ENCODE measurements at regions not wholly inside any gene's neighbourhood (a gene's known extent, or its start where the extent isn't known, plus 50 kb on each side); places are given as distances from the start of the nearest gene placed in this dataset.

DNA sequence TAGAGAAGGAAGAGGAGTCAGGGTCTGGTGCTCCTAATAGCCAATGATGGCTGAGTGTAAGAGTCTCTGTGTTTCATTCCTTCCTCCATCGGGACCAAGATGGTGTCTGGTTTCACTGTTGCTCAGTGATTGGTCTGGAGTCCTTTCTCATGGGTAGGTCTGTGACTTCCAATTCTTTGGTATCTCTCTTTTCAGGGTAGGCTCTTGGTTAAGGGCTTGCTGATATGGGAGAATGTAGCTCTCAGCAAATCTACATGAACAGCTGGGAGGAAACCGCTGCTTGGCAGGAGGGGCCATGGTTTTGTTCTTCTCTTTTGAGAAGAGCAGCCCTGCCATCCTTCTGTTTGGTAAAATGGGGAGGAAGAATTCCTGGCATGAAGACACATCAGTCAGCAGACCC lies 209.1 kb upstream of the PODXL start:
- no peak for TF ChIP-seq POLR2A (IDR thresholded peaks at IDR 0.05)
- TF ChIP-seq, protein P1, sequence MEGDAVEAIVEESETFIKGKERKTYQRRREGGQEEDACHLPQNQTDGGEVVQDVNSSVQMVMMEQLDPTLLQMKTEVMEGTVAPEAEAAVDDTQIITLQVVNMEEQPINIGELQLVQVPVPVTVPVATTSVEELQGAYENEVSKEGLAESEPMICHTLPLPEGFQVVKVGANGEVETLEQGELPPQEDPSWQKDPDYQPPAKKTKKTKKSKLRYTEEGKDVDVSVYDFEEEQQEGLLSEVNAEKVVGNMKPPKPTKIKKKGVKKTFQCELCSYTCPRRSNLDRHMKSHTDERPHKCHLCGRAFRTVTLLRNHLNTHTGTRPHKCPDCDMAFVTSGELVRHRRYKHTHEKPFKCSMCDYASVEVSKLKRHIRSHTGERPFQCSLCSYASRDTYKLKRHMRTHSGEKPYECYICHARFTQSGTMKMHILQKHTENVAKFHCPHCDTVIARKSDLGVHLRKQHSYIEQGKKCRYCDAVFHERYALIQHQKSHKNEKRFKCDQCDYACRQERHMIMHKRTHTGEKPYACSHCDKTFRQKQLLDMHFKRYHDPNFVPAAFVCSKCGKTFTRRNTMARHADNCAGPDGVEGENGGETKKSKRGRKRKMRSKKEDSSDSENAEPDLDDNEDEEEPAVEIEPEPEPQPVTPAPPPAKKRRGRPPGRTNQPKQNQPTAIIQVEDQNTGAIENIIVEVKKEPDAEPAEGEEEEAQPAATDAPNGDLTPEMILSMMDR (IDR thresholded peaks at IDR 0.05): no peak
- no peak for TF ChIP-seq POLR2AphosphoS5 (IDR thresholded peaks at IDR 0.05)
